ENCODE measurements at regions not wholly inside any gene's neighbourhood (a gene's known extent, or its start where the extent isn't known, plus 50 kb on each side); places are given as distances from the start of the nearest gene placed in this dataset.

- DNase-seq (ENCODE audit: low read depth): no peak
Observed at GRCh38 chr11:70486731-70487130, 88.4 kb downstream of the CTTN start.

DNA sequence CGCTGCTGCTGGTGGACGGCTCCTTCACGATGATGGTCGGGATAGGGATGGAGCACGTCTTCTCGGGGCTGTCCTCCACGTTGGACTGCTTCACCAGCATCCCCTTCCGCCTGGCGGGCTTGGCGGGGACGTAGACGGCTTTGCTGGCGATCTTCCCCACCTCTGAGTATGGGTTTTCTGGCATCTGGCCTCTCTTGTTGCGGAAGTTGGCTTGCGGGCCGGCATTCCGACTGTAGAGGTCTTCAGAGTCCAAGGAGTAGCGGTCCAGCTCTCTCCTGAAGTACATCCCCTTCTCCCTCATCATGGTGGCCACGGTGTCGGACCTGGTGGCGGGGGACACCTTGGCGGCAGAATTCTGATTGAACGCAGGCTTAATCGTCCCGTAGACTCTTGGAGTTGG lies 88.8 kb downstream of the CTTN start:
- DNase-seq (ENCODE audit: low read depth): no peak

DNA sequence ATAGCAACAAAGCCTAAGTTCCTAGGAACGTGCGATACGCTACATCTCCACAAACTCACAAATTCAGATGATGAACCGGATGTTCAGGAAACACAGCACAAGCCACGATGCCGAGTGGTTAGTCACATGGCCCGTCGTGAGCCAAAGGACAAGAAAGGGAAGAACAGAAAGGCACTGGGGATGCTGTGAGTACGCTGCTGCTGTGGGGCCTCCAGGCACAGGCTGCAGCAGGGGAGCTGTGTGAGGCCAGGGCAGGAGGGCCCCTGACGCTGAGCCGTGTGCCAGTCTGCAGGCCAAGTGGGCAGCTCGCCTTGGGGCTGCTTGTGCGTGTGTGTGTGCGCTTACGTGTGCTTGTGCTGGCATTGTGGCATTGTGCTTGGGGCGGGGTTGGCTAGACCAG lies 89.4 kb downstream of the CTTN start:
- DNase-seq (ENCODE audit: low read depth): no peak

DNA sequence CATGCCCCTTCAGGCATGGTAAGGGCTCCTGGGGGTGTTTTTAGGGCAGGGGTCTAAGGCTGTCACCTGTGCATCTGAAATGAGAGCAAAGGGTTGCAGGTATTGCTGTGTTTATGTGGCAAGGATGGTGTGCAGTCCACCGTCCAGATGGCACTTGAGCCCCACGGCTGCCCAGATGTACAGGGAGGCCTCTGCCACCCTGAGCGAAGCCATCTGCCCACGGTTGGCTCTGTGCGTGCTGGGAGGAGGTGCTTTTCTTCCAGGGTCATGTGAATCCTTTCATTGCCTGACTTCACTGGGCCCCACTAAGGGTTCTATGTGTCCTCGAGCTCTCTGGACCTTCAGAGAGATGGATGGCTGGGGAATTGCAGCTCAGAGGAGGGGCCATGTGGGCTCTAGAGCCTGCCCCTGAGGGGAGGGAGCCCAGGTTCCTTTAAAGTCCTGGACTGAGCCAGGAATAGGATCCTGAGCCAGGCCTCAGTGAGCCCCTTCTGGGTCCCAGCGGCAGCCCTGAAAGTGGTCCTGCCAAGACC lies 89.9 kb downstream of the CTTN start:
- DNase-seq (ENCODE audit: low read depth): no peak

DNA sequence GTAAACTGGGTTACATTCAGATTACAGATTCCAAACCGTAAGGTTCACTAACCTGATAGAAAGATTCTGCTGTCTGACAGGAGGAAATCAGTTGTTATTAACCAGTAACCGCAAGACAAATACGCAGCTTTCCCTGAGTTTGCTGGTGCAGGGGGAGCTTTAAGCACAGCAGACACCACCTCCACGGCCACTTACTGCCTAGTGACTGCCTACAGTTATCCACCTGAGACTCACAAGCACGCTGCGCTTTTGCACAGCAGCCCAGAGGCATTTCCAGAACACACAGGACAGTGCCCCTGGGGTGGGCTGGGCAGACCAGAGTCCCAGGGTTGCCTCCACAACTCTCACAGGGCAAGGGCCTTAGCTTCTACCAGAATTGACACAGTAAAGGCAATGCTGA lies 90.9 kb downstream of the CTTN start:
- DNase-seq (ENCODE audit: low read depth): no peak

DNA sequence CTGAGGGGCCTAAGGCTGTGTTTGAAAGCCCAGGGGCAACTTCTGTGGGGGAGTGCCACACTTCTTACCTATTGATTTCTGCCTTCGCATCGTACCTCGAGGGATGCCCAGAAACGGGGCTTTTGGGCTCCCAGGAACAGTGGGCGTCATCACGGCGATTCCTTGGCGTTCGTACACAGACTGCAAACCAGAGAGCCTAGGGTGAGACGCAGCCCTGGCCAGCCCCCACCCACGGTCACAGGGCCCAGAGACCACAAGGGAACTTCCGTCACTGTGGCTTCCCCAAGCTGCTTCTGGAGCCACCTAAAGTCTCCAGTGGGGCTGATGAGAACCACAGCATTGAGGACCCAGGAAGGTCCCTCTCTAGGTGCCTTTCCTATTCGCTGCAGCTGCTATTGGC lies 91.9 kb downstream of the CTTN start:
- DNase-seq (ENCODE audit: low read depth): no peak

- no peak for DNase-seq (ENCODE audit: low read depth)
Observed at GRCh38 chr11:70490723-70491558, 92.6 kb downstream of the CTTN start.

DNA sequence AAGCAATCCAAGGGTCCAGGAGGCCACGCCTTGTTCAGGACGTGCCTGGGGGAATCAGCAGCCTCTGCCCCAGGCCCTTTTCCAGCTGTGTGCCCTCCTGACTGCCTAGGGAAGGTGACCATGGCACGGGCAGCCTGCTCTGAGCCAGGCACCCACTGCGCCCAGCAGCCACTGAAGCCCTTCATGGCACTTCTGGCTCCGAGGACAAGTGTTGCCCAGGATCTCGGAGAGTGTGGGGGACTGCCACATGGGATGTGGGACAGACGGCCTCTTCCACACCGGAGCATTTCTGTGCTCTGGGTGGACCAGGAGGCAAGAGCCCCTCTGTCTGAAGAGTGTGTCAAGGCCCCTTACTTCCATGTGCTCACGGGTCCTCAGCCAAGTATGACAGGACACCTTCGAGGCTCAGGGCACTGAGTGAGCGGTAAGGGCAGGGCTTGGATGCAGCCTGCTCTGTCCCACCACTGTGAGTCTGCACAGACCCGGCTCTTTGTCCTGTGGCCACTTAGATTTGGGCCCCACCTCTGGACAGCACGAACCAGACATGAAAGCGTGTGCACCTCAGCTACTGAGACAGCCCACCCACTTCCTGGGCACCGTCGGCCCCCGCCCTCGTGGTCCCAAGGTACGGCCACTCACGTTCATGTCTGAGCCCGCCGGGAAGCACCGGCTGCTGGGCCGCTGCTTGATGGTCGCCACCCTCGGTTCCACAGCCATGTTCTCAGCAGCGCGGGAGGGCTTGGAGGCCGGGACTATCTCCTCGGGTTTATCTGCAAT lies 93.6 kb downstream of the CTTN start:
- no peak for DNase-seq (ENCODE audit: low read depth)

GRCh38 chr11:70493089-70493474 lies 94.8 kb downstream of the CTTN start:
- no peak for DNase-seq (ENCODE audit: low read depth)

GRCh38 chr11:70493891-70494290 lies 95.6 kb downstream of the CTTN start:
- no peak for DNase-seq (ENCODE audit: low read depth)

DNA sequence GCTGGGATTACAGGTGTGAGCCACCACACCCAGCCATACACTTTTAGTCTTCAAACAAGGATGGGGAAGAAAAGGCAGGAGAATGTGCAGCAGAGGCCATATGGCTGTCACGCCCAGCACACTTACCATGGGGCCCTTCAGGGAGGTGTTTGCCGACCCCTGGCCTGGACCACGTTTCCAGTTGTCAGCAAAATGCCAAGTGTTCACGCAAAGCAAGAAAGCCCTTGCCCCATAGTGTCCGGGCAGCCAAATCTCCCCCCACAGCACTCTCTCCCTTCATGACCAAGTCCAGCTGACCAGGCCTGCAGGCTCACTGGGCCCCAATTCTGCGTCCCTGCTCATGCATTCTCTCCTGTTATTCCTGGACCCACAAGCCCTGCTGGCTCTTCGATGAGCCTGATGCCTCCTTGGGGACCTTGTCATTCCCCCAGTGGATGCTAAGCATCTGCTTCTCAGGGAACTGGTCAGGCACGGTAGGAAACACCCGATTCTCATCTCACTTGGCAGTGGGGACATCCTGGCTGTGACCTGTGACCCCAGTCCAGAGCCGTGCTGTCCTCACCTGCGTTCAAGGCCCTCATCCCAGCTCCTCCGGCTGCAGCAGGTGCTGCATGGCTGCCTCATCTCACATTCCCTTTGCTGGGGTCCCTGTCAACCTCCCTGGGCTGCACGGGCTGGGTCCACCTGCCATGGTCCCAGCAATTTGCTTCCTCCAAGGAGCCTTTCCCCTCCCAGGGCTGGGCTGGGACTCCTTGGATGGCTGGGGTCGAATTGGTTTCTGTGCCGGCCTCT lies 96.4 kb downstream of the CTTN start:
- no peak for DNase-seq (ENCODE audit: low read depth)

- DNase-seq (ENCODE audit: low read depth): no peak
Observed at GRCh38 chr11:70495351-70496310, 97.3 kb downstream of the CTTN start.

DNA sequence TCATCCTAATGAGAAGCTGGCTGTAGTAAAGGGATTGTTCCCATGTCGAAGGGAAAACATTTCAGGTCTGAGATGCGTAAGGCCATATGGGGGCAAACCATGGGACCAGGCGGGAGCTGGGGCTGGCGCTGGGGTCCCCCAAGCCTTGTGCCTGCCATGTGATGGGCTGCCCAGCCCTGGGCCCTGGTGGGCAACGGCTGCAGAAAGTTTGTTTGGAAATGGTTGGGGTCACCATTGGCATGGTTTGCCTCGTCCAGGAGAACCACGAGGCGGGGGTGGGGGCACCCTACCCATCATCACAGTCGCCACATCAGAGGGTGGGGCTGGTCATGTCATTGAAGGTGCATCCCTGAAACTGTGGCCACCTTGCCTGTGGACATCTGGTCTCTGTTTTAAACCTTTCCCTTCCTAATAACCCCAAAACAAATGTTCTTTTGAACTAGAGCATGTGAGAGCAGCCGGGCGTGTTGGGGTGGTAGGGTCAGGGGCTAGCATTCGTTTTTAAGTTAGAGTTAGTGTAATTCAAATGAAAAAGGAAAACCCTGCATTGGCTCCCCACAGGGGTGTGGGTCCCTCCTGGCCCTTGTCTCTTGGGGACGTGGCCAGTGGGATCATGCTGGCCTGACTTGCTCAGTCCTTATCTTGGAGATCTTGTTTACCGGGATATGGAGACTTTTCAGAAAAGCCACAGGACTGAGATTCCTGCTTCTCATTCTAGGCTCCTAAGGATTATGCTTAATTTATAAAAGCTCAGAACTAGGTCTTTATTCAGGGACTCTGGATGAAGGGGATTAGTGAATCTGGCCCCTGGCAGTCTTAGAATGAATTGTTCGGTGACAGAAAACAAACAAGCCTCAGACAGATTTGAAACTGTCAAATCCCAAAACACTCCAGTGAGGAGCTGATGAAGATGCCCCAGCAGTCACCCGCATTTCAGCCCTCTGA lies 98.5 kb downstream of the CTTN start:
- DNase-seq (ENCODE audit: low read depth): no peak

GRCh38 chr11:70497536-70498075 lies 99.3 kb downstream of the CTTN start:
- no peak for DNase-seq (ENCODE audit: low read depth)

DNA sequence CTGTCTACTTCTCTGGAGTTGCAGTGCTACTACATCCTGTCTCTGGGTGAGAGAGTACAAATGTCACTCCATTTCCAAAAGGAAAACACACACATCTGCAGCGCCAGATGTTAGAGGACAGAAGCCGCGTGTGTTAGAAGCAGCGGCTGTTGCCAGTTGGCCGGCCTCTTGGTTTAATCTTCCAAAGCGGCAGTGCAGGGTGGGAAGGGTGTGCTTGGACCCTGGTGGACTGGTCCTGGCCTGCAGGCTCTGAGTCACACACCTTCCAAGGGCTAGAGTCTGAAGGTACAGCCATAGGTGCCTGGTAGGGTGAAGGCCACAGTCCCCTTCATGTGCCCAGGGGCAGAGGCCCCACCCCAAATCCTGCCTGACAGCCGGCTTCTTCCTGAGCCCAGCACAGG lies 99.8 kb downstream of the CTTN start:
- no peak for DNase-seq (ENCODE audit: low read depth)

DNA sequence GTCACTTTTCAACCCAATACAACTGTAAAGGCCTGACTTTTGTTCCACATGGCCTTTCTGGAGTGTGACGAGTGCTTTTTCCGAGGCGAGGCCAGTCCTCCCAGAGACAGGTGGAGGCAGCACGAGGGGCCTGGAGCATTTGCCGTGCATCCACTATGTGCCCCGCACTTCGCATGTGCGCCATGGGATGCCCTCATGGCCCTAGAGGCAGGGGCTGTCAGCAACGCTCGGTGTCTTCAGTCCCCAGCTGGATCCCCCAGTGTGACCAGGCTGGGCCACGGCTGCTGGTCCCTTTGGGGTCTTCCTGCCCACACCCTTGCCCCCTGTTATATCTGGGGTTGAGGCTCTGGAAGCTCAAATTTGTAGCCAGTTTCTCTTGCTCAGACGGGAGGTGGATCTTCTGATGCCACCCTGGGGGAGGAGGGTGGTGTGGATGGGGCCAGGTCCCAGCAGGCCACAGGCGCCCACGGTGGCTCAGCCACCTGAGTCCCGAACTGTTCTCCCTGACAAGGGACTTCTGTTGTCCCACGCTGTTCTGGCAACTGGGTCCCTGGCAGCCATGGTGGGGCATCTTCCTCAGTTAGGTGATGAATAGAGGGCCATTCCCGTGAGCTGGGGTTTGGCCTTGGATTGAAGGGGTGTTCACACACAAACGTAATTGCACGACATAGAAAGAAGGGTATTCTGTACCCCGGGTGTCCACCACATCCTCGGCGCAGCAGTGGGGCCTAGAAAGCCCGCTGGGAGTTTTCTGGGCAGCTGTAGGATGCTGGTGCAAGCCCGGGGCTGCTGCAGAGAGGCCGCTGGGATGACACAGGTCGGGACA lies 100.9 kb downstream of the CTTN start:
- DNase-seq (ENCODE audit: low read depth): no peak

DNA sequence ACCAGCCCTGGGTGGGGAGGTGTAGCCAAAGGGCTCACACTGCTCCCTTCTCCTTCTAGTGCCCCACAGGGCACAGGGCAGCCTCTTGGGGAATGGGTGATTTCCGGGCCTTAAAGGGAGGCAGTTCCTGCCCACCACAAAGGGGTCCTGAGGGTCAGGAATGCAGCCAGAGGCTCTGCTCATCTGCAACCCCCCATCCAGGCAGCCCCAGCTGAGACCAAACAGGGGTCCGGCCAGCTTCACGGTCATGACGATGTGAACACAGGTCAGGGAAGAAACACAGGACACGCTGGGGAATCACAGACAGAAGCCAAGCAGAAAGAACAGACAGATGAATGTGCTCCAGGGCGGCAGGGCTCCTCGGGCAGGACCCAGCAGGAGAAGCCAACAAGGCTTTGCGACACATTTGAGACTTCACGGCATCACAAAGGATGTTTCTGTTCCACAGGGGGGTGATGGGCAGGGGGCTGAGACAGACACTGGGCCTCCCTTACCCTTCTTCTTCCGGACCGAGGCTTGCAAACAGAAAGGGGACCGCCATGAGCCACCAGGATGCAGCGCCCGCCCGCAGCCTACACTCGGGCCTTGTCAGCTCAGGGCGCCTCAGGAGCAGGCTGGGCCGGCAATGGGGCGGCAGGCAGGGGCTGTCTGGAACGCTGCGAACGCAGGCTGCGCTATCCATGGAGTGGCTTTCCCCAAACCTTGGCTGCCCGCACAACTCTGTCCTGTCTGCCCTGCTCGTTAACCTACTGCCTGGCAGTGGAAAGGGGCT lies 101.9 kb downstream of the CTTN start:
- DNase-seq (ENCODE audit: low read depth): no peak

Data from HS-27A (cell line).